ENCODE measurements at regions not wholly inside any gene's neighbourhood (a gene's known extent, or its start where the extent isn't known, plus 50 kb on each side); places are given as distances from the start of the nearest gene placed in this dataset.
"Not testable (repeated sequence)": the region's sequence is repeated elsewhere in the genome, so short reads cannot be mapped to it uniquely, and the experiment has no call there.

DNA sequence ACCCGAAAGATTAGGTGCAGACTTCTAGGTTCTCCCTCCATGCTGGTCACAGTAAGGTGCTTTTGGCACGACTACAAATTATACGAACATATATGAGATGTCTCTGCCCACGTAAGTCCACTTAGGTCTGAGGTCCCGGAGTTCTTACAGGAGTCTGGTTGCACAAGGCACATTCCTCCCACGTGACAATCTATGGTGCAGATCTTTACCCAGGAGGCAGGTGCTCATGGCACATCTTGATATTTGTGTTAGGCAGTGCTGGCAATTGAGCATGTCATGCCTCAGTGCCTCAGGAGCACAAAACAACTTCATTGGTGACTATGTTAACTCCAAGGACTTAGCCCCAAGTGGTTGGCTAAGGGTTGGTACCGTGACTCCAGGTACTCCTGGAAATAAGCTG lies 92.0 kb upstream of the AMN1 start:
- DNase-seq (ENCODE audit: low read depth) = no peak

DNA sequence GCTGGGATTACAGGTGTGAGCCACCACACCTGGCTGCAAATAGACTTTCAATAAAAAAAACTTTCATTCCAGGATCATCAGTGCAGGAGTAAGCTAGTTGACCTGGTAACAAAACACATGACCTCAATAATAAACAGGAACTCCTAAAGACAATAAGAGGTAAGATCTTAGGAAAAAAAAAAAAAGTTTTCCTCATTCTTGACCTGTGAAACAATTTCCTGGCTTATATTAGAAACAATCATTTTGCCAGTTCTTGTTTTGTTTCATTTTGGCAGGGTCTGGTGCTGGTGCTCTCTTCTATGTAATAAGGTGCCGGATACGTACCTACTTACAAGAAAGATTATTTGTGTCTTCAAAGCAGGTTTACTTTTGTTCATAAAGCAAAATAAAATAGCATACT lies 90.6 kb upstream of the AMN1 start:
- no peak for DNase-seq (ENCODE audit: low read depth)

DNA sequence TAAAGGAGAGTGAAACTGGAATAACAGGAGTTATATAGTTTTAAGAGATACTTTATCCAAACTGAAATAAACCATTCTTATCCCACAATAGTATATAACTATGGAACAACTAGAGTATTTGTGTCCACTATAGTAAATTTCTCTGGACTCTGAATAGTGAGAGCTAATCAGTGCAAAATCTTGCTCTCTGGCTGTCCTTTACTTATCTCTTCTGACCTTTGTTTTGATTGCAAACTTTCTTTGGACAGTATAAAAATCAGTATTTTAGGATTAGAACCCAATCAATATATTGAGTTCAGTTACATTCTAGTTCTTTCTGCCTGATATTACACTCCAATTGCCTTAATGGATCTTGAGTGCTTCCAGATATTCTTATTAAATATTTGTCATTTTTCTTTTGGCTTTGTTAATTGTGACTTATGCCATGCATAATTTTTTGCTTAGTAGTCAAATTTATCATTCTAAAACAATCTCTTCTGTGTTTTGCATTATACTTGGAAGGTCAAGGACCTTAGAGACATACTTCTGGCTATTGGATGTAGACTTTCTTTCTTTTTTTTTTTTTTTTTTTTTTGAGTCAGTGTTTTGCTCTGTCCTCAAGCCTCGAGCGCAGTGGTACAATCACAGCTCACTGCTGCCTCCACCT lies 89.9 kb upstream of the AMN1 start:
- no peak for DNase-seq (ENCODE audit: low read depth)

DNA sequence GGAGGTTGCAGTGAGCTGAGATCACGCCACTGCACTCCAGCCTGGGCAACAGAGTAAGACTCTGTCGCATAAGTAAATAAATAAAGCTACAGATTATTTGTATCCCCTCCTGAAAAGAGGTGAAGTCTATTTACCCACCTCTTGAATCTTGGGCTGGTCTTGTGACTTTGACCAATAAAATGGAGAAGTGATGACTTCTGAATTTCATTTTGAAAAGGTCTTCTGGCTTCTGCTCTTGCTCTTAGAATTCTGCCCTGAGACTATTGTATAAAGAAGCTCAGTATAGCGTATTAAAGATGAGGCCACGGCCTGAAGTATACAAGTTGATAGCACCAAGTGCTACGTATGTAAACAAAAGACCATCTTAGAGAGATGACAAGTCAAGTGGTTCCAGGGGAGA lies 88.3 kb upstream of the AMN1 start:
- no peak for DNase-seq (ENCODE audit: low read depth)

DNA sequence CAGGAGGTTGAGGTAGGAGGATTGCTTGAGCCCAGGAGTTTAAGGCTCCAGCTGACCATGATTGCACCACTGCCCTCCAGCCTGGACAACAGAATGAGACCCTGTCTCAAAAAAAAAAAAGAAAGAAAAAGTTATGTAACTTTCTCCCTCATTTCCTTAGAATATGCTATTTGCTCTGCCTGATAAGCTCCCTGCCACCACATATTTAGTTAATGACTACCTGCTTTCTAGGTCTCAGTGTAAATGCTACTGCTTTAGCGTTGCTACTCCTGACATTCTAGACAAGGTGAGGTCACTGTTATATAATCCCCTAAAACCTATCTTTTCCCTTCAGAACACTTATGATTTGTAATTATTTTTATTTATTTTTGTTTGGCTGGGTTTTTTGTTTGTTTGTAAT lies 86.3 kb upstream of the AMN1 start:
- DNase-seq (ENCODE audit: low read depth) = no peak

DNA sequence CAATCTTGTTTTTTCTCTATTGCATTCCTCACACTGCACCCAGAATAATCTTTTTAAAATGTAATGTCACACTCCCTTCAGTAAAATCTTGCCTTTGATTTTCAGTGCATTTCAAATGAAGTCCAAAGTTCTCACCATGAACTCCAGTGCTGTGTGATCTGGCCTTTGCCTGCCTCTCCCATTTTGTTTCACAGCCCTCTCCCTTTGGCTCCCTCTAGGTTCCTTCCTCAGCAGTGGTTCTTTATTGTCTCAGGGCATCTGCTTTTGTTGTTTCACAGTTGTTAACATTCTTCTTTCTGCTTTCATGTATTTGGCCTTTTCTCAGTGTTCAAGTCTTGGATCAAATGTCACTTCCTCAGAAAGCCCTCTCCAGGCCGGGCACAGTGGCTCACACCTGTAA lies 84.5 kb upstream of the AMN1 start:
- no peak for DNase-seq (ENCODE audit: low read depth)

DNA sequence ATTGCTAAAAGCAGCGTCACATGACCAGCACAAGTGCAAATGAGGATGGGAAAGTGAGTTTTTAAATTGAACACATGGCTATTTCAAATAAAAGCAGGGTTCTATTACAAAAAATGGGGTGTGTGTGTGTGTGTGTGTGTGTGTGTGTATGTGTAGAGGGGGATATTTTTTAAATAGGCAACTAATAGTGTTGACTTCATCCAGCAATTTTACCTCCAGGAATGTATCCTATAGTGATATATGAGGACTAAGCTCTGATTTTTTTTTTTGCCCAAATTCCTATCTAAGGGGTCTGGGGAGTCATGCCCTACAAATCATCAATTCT lies 78.9 kb upstream of the AMN1 start:
- no peak for DNase-seq (ENCODE audit: low read depth)

DNA sequence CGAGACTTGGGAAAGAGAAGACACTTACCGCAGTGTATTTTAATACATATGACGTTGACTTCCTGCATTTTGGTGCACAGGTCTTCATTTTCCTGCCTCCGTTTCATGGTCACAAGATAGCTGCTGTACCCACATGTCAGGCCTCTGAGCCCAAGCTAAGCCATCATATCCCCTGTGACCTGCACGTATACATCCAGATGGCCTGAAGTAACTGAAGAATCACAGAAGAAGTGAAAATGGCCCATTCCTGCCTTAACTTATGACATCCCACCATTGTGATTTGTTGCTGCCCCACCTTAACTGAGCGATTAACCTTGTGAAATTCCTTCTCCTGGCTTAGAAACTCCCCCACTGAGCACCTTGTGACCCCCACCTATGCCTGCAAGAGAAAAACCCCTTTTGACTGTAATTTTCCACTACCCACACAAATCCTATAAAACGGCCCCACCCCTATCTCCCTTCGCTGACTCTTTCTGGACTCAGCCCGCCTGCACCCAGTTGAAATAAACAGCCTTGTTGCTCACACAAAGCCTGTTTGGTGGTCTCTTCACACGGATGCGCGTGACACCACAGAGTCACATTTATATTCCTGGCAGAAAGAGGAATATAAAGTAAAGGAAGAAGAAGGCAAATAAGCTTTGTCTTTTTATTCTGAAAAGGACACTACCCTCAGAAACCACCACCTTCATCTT lies 78.4 kb upstream of the AMN1 start:
- peak; percentile 7 for DNase-seq (ENCODE audit: low read depth)

DNA sequence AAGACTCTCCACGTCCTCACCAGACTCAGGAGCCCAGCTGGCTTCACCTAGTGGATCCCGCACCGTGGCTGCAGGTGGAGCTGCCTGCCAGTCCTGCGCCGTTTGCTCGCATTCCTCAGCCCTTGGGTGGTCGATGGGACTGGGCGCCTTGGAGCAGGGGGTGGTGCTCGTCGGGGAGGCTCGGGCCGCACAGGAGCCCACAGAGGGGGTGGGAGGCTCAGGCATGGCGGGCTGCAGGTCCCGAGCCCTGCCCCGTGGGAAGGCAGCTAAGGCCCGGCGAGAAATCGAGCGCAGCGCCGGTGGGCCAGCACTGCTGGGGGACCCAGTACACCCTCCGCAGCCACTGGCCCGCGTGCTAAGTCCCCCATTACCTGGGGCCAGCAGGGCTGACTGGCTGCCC lies 76.9 kb upstream of the AMN1 start:
- not testable (repeated sequence) for DNase-seq (ENCODE audit: low read depth)

DNA sequence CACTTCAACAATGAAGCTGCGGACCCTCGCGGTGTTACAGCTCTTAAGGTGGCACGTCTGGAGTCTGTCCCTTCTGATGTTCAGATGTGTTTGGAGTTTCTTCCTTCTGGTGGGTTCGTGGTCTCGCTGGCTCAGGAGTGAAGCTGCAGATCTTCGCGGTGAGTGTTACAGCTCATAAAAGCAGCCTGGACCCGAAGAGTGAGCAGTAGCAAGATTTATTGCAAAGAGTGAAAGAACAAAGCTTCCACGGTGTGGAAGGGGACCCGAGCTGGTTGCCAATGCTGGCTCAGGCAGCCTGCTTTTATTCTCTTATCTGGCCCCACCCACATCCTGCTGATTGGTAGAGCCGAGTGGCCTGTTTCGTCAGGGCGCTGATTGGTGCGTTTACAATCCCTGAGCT lies 75.9 kb upstream of the AMN1 start:
- DNase-seq (ENCODE audit: low read depth) = not testable (repeated sequence)

DNA sequence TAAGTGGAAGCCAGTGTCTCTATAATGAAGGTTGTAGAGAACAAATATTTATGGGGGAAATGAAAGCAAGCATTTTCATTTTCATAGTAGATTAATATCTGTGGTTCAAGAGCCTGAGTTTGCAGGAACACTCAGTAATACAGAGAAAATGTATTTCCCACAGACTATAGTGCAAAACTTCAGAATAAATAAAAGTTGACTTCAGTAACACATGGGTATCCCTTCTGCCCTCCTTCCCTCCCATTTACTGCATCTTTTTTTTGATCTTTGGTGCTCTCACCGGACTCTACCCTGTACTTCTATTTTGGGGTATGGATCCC lies 75.3 kb upstream of the AMN1 start:
- DNase-seq (ENCODE audit: low read depth) = no peak

DNA sequence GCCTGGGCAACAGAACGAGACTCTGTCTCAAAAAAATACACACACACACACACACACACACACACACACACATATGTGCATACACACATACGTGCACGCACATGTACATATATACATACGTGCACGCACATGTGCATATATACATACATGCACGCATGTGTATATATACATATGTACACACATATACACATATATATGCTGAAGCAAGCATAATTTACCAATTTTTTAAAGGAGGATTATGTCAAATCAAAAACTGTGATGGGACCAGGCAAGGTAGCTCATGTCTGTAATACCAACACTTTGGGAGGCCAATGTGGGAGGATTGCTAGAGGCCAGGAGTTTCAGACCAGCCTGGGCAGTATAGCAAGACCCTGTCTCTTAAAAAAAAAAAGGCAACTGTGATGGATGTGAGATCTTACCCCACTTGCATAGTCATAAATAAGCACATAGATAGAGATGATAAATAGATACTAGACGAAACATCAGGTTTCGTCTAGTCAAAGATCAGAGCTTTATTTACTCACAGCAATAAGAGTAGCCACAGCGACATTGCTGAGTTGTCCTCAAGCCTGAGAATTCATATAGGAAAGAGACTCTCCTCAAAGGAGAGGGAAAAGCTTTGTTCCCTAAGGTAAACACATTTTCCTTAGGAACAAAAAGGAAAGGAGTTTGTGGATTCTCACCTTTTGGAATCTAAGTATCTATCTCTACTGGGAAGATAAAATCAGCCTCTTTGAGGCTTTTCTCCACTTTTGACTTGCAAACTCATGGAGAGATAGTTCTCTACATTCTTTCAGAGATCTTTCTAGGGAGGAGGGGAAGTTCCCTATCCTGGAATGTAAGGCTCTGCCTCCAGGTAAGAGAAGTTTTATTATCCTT lies 74.7 kb upstream of the AMN1 start:
- no peak for DNase-seq (ENCODE audit: low read depth)

DNA sequence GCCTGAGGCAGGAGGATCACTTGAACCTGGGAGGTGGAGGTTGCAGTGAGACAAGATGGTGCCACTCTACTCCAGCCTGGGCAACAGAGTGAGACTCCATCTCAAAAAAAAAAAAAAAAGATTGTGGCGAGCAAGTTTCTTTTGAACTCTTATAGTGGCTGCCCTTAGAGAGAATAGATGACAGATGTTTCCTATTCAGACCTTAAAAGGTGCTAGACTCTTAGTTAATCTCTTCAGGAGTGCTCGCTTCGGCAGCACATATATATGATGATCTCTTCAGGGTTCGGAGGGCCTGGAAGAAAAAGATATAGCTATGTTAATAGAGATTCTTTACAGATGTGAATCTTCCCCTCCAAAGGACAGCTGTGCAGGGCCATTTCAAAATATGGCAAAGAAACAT lies 73.1 kb upstream of the AMN1 start:
- DNase-seq (ENCODE audit: low read depth) = no peak

DNA sequence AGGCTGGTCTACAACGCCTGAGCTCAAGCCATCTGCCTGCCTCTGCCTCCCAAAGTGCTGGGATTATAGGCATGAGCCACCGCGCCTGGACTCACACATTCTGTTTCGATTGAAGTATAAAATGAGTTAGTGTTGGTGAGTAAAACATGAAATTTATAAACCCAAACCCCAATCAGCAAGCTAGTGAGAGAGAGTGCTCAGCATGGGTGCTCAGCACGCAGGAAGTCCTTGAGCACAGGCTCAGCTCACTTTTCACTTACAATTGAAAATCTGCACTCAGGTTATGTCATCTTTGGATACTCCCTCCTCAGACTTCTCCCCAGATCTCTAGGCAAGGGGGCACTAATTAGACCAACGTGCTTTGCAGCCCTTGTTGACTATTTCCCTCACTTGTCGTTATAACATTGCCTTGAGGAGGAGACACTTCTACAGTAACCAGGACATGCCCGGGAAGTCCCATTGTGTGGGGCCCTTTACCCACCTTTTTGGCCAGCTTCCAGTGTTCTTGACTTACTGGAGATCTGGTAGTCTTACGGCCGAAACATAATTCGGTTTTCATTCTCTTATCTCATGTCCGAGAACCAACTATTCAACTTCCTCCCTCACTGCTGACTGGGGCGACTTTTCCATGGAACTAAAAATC lies 68.5 kb upstream of the AMN1 start:
- DNase-seq (ENCODE audit: low read depth) = no peak

DNA sequence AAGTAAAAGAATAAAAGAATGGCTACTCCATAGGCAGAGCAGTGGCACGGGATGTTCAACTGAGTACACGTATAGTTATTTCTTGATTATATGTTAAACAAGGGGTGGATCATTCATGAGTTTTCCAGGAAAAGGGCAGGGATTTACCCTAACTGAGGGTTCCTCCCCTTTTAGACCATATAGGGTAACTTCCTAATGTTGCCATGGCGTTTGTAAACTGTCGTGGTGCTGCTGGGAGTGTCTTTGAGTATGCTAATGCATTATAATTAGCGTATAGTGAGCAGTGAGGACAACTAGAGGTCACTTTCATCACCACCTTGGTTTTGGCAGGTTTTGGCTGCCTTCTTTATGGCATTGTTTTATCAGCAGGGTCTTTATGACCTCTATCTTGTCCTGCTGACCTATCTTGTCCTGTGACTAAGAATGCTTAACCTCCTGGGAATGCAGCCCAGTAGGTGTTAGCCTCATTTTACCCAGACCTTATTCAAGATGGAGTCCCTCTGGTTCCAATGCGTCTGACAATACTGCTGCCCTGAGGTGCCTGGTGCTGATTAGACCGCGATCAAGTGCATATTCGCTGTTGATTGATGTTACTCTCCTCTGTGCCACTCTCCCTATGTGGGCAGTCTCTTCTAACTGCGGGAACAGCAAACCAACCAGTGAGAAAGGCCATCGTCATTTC lies 67.6 kb upstream of the AMN1 start:
- no peak for DNase-seq (ENCODE audit: low read depth)

DNA sequence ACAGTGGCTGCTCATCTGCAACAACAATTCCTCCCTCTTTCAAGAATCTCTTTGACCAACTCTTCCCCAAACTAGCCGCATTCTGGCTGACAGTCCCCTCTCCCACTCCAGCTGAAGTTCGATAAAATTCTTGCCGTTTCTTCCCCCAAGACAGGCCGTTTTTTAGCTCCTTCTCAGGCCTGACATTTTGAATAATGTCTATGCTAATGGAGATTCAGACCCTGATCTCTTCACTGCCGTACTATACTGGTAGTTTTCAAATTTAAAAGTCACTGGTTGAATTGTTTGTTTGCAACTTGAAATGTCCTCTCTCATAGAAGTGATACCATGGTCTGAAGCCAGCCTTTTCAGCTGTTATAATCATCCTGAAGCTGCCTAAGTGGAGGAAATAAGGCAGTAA lies 65.9 kb upstream of the AMN1 start:
- no peak for DNase-seq (ENCODE audit: low read depth)

DNA sequence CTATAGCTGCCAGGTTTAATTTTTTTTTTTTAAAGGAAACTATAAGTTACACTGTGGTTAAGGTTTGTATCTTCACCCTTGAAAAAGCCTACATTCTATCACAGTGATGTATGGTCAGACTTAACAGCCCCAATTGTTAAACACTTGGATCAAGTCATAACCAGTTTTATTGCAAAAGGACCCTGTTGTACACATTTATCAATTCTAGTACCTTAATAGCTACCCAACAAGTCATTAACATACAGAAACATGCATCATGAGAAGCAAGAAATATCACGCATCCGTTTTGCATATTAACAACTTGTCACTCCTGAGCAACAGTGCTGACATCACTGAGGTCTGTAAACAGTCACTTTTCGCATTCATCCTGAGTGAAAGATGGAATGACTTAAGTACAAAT lies 62.4 kb upstream of the AMN1 start:
- not testable (repeated sequence) for DNase-seq (ENCODE audit: low read depth)

DNA sequence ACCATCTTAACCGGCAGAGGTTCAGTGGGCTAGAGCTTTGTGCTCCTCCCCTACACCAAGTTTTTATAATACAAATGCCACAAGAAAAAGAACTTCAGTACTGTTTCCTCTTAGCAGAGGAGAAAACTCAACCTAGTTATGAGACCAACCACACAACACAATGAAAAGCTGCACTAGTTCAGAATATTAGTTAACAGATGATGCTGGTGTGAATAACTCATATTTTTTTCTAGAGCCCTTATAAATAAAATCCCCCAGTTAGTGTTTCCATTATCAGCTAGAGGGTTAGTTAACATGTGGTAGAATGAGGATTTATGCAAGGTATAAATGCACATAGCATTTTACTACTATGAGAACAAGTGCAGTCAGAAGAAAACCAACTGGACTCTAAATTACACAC lies 61.9 kb upstream of the AMN1 start:
- DNase-seq (ENCODE audit: low read depth) = no peak

DNA sequence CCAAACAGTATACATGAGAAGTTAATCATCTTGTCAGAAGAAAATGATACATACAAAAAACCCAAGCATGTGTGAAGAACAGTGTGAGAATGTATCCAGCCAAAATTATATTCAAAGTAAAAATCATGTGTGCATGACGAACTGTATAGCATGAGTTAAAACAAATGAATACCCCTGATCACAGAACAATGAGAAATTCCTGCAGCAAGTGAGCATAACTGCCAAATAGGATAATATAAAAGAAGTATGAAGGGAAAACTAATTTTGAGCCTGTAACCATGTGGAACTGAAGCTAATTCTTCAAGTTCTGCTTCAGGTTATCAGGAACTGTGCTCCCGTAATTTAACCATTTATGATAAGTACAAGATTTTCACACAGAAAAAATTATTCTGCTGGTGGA lies 56.5 kb upstream of the AMN1 start:
- no peak for DNase-seq (ENCODE audit: low read depth)

DNA sequence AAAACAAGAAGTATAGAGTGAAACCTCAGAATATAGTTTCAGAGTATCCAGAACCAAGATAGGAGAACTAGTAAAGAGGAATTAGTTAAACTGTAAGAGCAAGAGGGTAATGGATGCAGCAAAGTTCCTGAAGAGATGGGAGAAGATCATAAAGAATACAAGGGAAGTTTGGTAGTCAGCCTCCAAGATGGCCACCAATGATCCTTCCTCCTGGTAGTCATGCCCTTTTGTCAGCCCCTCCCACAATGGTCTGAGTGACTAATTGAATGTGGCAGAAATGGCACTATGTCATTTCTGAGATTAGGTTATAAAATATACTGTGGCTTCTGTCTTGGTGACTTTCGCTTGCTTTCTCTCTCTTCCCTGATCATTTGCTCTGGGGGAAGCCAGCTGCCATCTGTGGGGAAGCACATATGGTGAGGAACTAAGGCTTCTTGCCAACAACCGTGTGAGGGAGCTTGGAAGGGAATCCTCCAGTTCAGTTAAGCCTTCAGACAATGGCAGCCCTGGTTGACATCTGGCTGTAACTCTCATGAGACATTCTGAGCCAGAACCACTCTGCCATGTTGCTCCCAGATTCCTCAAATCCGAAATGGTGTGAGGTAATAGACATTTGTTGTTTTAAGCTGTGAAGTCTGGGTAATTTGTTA lies 55.3 kb upstream of the AMN1 start:
- DNase-seq (ENCODE audit: low read depth) = no peak

DNA sequence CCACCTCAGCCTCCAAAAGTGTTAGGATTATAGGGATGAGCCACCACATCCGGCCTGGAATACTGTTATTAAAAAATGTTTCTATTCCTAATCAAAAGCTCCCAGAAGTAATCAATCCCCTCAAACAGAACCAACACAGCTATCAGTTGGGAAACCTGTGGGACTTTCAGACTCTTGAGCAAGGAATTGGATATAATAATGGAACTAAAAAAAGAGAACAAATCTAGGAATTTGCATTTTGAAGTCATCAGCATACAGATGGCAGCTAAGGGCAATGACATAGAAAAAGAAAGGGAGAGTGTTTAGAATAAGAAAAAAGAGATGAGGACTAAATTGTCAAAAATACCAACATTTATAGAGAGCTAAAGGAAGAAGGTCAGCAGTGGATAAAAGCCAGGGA lies 54.7 kb upstream of the AMN1 start:
- DNase-seq (ENCODE audit: low read depth) = no peak

Data from stimulated activated CD8-positive, alpha-beta memory T cell treated with anti-CD3 and anti-CD28 coated beads, Interleukin-4, amount 100 ng/mL, for 24 hours (primary cell).